Neuronal stem cell (in vitro differentiated cells): ENCODE measurements at regions not wholly inside any gene's neighbourhood (a gene's known extent, or its start where the extent isn't known, plus 50 kb on each side); places are given as distances from the start of the nearest gene placed in this dataset.
"Not testable (repeated sequence)": the region's sequence is repeated elsewhere in the genome, so short reads cannot be mapped to it uniquely, and the experiment has no call there.

Experiments used
- DNase-seq: peaks from one replicate; pipeline ENCODE4 v3.0.0-alpha.2; 2013; ENCODE audit warnings: low spot score
- H2AFZ ChIP-seq: one replicate; pipeline ENCODE4 v1.6.1; 2013; ENCODE audit warnings: mild to moderate bottlenecking, low read length, inconsistent platforms
- H2AK5ac ChIP-seq: 2 replicates; pipeline ENCODE4 v1.6.1; 2013; ENCODE audit warnings: low read depth, mild to moderate bottlenecking, inconsistent platforms, low read length, moderate library complexity, mixed read lengths
- H2BK120ac ChIP-seq: 2 replicates; pipeline ENCODE4 v1.6.1; 2013; ENCODE audit warnings: low read depth, mild to moderate bottlenecking, inconsistent platforms, low read length, moderate library complexity, mixed read lengths
- H2BK12ac ChIP-seq: one replicate; pipeline ENCODE4 v1.6.1; 2013; ENCODE audit warnings: low read length, inconsistent platforms
- H2BK15ac ChIP-seq: 2 replicates; pipeline ENCODE4 v1.6.1; 2013; ENCODE audit warnings: mild to moderate bottlenecking, low read length, inconsistent platforms, mixed read lengths
- H2BK5ac ChIP-seq: one replicate; pipeline ENCODE4 v1.6.1; 2013; ENCODE audit warnings: inconsistent platforms, mild to moderate bottlenecking, low read length, moderate library complexity
- H3K14ac ChIP-seq: one replicate; pipeline ENCODE4 v1.6.1; 2013; ENCODE audit warnings: low read length, inconsistent platforms
- H3K18ac ChIP-seq: 2 replicates; pipeline ENCODE4 v1.6.1; 2013; ENCODE audit warnings: low read length, inconsistent platforms
- H3K23ac ChIP-seq: 2 replicates; pipeline ENCODE4 v1.6.1; 2013; ENCODE audit warnings: low read depth, mild to moderate bottlenecking, mixed read lengths, low read length, inconsistent platforms; ENCODE audit not compliant: poor library complexity
- H3K27ac ChIP-seq: replicated peaks from 3 replicates; pipeline ENCODE4 v1.5.1; 2013; ENCODE audit warnings: low read length, inconsistent platforms
- H3K27me3 ChIP-seq, 3 experiments: 2 replicates each; pipeline ENCODE4 v1.6.1; 2013; ENCODE audit warnings: low read length in 3 of 3, mild to moderate bottlenecking in 2 of 3, inconsistent platforms in 1 of 3, low read depth in 1 of 3, mixed read lengths in 1 of 3, moderate library complexity in 1 of 3; ENCODE audit not compliant: control insufficient read depth in 3 of 3, insufficient read depth in 3 of 3
- H3K36me3 ChIP-seq, 2 donors: replicated peaks in 1 of 2; 2 replicates each; pipeline ENCODE4 v1.6.1; 2013; ENCODE audit warnings: low read length in 2 of 2; ENCODE audit not compliant: control insufficient read depth in 2 of 2, insufficient read depth in 2 of 2
- H3K4ac ChIP-seq: 2 replicates; pipeline ENCODE4 v1.6.1; 2013; ENCODE audit warnings: inconsistent platforms, mild to moderate bottlenecking, low read length, moderate library complexity
- H3K4me1 ChIP-seq, 2 donors: 1 replicate in 1 of 2; 2 replicates in 1 of 2; pipeline ENCODE4 v1.6.1; 2013; ENCODE audit warnings: low read length in 2 of 2, low read depth in 1 of 2; ENCODE audit not compliant: control insufficient read depth in 2 of 2, insufficient read depth in 1 of 2
- H3K4me2 ChIP-seq: one replicate; pipeline ENCODE4 v1.6.1; 2013; ENCODE audit warnings: mild to moderate bottlenecking, low read length, inconsistent platforms; ENCODE audit not compliant: insufficient read depth, poor library complexity, severe bottlenecking
- H3K4me3 ChIP-seq, 2 donors: 2 replicates each; pipeline ENCODE4 v1.5.1; 2013; ENCODE audit warnings: low read length in 2 of 2, mild to moderate bottlenecking in 2 of 2, inconsistent platforms in 1 of 2, moderate library complexity in 1 of 2
- H3K79me1 ChIP-seq: one replicate; pipeline ENCODE4 v1.6.1; 2013; ENCODE audit warnings: low read depth, mild to moderate bottlenecking, inconsistent platforms, low read length, moderate library complexity
- H3K9ac ChIP-seq: one replicate; pipeline ENCODE4 v1.6.1; 2013; ENCODE audit warnings: mild to moderate bottlenecking, low read depth, low read length, inconsistent platforms; ENCODE audit not compliant: poor library complexity
- H3K9me3 ChIP-seq, 2 donors: replicated peaks in 1 of 2; 2 replicates each; pipeline versions ENCODE3 to v1.6.1; 2013; ENCODE audit warnings: low read length in 2 of 2, mild to moderate bottlenecking in 2 of 2, inconsistent platforms in 1 of 2, low read depth in 1 of 2, mixed read lengths in 1 of 2, moderate library complexity in 1 of 2; ENCODE audit not compliant: control insufficient read depth in 2 of 2, insufficient read depth in 1 of 2
- H4K8ac ChIP-seq: one replicate; pipeline ENCODE4 v1.6.1; 2013; ENCODE audit warnings: low read depth, mild to moderate bottlenecking, inconsistent platforms, low read length, moderate library complexity
- H4K91ac ChIP-seq: one replicate; pipeline ENCODE4 v1.6.1; 2013; ENCODE audit warnings: low read length, low read depth, mild to moderate bottlenecking, inconsistent platforms; ENCODE audit not compliant: poor library complexity
- WGBS, 2 donors: extraction: QIAGEN DNeasy Blood & Tissue Kit; methylation state at CpG; one replicate each; pipeline ENCODE4 v1.1.7; 2013; ENCODE audit warnings: missing lambda C conversion rate in 2 of 2, mixed read lengths in 1 of 2; ENCODE audit not compliant: insufficient read length in 2 of 2, insufficient replicate concordance in 1 of 2; ENCODE audit errors: extremely low coverage in 2 of 2; 5-methylcytosine and 5-hydroxymethylcytosine counted together

DNA sequence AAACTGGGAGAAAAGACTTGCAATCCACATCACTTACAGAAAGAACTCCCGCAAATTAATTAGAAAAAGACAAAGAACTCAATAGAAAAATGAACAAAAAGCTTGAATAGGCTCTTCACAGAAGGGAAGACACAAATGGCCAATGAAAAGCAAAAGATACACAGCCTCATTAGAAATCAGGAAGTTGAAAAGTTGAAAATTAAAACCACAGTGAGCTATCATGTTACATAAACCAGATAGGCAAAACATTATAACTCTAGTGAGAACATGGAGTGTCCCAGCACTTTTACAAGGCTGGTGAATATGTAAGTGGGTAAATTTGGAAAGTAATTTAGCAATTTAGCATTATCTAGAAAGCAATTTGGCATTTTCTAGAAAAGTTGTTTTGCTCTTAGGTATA, 158.4 kb upstream of the RASSF8 start:
- H4K8ac ChIP-seq, result no peak overlapping the region
- H3K14ac ChIP-seq, result no peak overlapping the region
- H2BK12ac ChIP-seq, result no peak overlapping the region
- H3K79me1 ChIP-seq, result no peaks in the 10 kb centered on the region
- no peak overlapping the region for H3K4me2 ChIP-seq
- no peak overlapping the region for H3K9ac ChIP-seq
- WGBS, 2 donors, result no CpG with 5 or more reads among the region's 1 CpG
- no peak overlapping the region for H2BK5ac ChIP-seq
- no peak overlapping the region for H3K23ac ChIP-seq
- no peak overlapping the region for H4K91ac ChIP-seq
- H3K27ac ChIP-seq, result no peak overlapping the region
- H3K27me3 ChIP-seq, result no peaks in the 10 kb centered on the region
- no peaks in the 10 kb centered on the region for H3K36me3 ChIP-seq
- no peak overlapping the region for H2AFZ ChIP-seq
- H3K4ac ChIP-seq, result no peak overlapping the region
- peaks cover 3 to 7% of the 10 kb centered on the region in 2 donors for H3K4me1 ChIP-seq
- no peak overlapping the region for H2BK15ac ChIP-seq
- H3K18ac ChIP-seq, result no peak overlapping the region
- no peak overlapping the region for H3K4me3 ChIP-seq
- H3K9me3 ChIP-seq, result no peaks in the 10 kb centered on the region
- H2BK120ac ChIP-seq, result no peak overlapping the region
- DNase-seq, result no peak
- H2AK5ac ChIP-seq, result no peak overlapping the region

DNA sequence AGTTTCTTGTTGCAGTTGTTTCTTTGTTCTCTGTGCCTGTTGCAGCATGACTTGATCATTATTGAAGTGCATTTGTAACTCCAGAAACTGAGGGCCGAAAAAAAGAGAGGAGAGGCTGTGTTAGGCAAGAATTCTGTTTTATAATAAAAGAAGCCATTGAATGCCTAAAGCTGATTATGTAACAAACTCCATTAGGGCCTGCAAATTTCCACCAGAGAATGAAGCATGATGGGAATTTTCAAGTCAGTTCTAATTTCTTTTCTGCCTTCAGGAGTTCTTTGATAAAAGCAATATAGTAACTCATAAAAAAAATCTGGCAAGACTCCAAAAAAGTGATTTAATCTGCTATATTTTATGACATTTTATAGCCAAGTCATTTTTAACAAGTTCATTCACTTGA, 156.7 kb upstream of the RASSF8 start:
- H3K79me1 ChIP-seq, result no peaks in the 10 kb centered on the region
- H3K4me3 ChIP-seq, result no peak overlapping the region
- WGBS, 2 donors, result no CpG with 5 or more reads among the region's 1 CpG
- no peak overlapping the region for H4K8ac ChIP-seq
- no peak overlapping the region for H3K4me2 ChIP-seq
- H3K27ac ChIP-seq, result no peak overlapping the region
- H4K91ac ChIP-seq, result no peak overlapping the region
- no peak overlapping the region for H2BK120ac ChIP-seq
- H3K4ac ChIP-seq, result no peak overlapping the region
- H3K9me3 ChIP-seq, result no peaks in the 10 kb centered on the region
- no peak overlapping the region for H3K14ac ChIP-seq
- no peak overlapping the region for H2BK12ac ChIP-seq
- H3K36me3 ChIP-seq, result no peaks in the 10 kb centered on the region
- no peaks in the 10 kb centered on the region for H3K27me3 ChIP-seq
- no peak overlapping the region for H2BK15ac ChIP-seq
- peak overlapping the region; percentile 73 for H2AFZ ChIP-seq
- peaks cover under 1 to 1% of the 10 kb centered on the region in 2 donors for H3K4me1 ChIP-seq
- H3K9ac ChIP-seq, result no peak overlapping the region
- no peak overlapping the region for H3K18ac ChIP-seq
- DNase-seq, result no peak
- no peak overlapping the region for H2AK5ac ChIP-seq
- H3K23ac ChIP-seq, result no peak overlapping the region
- H2BK5ac ChIP-seq, result no peak overlapping the region

DNA sequence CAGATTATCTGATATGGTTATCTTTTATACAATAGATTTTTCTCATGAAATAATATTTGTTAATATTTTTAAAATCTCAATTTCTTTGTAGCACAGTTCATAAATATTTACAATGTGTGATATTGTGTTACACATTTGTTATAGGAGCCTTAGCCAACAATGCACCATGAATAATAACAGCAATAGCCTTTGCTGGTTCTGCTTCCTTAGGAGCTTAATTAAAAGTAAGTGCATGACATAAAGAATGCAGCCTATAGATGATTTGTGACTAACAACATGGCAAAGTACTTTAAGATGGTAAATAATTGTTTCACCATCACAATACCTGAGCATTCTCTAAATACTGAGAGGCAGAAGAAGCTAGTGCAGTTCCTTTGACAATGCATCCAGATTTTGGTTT, 156.3 kb upstream of the RASSF8 start:
- Histone ChIP-seq H2AFZ (no peak overlapping the region), H3K4ac (no peak overlapping the region), H3K27ac (no peak overlapping the region), H2BK15ac (no peak overlapping the region), H3K36me3 (no peaks in the 10 kb centered on the region), H3K18ac (no peak overlapping the region), H3K4me3 (no peak overlapping the region), H3K14ac (no peak overlapping the region), H3K9me3 (no peaks in the 10 kb centered on the region), H3K23ac (no peak overlapping the region), H3K4me1 (peaks cover 0 to 1% of the 10 kb centered on the region in 2 donors), H3K4me2 (no peak overlapping the region), H3K9ac (no peak overlapping the region), H2BK12ac (no peak overlapping the region), H2AK5ac (no peak overlapping the region), H4K91ac (no peak overlapping the region), H3K79me1 (no peaks in the 10 kb centered on the region), H3K27me3 (no peaks in the 10 kb centered on the region), H4K8ac (no peak overlapping the region), H2BK120ac (no peak overlapping the region), H2BK5ac (no peak overlapping the region)
- DNase-seq, result no peak

DNA sequence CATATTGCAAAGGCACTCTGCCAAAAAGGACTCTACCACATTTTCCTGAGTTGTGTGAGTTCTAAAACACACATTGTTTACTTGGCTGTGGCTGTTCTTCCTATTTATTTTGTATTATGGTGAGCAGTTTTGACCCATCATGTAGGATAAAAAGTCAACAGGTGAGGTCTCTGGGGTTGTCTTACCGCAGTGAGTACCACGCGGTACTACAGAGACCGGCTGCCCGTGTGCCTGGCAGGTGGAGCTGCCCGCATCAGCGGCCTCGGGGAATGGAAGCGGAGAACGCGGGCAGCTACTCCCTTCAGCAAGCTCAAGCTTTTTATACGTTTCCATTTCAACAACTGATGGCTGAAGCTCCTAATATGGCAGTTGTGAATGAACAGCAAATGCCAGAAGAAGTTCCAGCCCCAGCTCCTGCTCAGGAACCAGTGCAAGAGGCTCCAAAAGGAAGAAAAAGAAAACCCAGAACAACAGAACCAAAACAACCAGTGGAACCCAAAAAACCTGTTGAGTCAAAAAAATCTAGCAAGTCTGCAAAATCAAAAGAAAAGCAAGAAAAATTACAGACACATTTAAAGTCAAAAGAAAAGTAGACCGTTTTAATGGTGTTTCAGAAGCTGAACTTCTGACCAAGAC, 155.3 kb upstream of the RASSF8 start:
- H4K91ac ChIP-seq, H3K27ac ChIP-seq, H2BK5ac ChIP-seq, H4K8ac ChIP-seq, DNase-seq, H3K4me3 ChIP-seq, H3K4ac ChIP-seq, H3K9ac ChIP-seq, H2AK5ac ChIP-seq, H2BK12ac ChIP-seq, H3K14ac ChIP-seq, H2BK120ac ChIP-seq, H3K36me3 ChIP-seq, H3K18ac ChIP-seq, H3K27me3 ChIP-seq, H3K4me1 ChIP-seq, H2BK15ac ChIP-seq, H3K79me1 ChIP-seq, H3K4me2 ChIP-seq, H2AFZ ChIP-seq, H3K9me3 ChIP-seq: not testable (repeated sequence)
- no CpG with 5 or more reads among the region's 13 CpGs for WGBS, 2 donors
- peak overlapping the region; percentile 45 for H3K23ac ChIP-seq
